HUDEP-2 (cell line): ENCODE measurements at regions not wholly inside any gene's neighbourhood (a gene's known extent, or its start where the extent isn't known, plus 50 kb on each side); places are given as distances from the start of the nearest gene placed in this dataset.

Source experiments
- DNase-seq, 76 experiments: peaks; one replicate each; lab custom pipeline; 2025; ENCODE audit not compliant: unreplicated experiment in 76 of 76; lab: John Stamatoyannopoulos, UW

DNA sequence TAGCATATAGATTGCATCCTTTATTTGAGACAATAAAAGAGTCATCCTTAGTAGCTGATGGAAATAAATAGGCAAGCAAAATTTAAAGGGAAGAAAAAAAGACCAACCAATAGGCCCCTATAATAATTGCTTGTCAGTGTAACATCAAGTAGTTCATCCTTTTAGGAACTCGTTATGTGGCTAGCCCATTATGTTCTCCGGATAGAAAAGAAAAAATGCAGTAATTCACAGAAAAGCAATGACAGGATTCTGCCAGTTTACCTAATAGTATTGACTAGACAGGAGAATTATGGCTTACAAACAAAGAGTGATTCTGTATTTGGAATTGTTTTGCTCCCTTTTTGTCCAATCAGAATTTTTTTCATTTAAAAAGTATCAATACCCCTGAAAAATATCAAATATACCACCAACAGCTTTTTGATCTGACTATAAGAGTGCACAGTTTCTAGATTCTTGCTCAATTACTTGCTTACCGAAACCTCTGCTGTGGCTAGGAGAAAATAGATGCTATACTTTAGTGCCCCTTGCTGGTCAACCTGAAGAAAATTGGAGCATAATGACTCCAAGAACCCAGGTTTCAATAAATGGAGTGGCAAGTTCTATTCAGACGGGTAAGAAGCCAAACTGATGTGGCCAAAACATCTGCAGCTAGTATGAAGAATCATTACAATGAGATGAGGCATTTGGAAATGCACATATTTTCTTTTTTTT, 91.5 kb upstream of the SASH1 start:
- peak in 3 of 76 experiments; percentile 1 to 6 (median 5) for DNase-seq

GRCh38 chr6:148251891-148252290, 90.7 kb upstream of the SASH1 start:
- DNase-seq: no peak

- DNase-seq: no peak
Measured at GRCh38 chr6:148257810-148258209, 84.8 kb upstream of the SASH1 start.

DNA sequence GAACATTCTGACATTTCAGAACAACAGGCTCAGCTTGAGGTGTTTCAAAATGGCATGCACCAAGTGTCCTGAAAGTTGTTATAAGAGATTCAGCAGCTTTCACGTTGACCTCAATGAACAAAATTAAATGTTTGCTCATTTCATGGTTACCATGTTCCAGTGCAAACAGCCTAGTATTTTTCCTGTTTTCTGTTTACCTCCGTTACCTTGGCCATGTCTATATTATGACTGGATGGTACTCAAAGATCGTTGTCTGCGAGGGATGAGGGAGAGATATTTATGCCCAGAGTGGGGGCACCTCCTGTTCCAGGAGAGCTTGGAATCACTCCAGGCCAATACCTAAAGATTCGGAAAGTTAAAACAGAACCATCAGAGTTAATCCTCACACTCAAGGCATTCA, 83.8 kb upstream of the SASH1 start:
- no peak for DNase-seq

DNA sequence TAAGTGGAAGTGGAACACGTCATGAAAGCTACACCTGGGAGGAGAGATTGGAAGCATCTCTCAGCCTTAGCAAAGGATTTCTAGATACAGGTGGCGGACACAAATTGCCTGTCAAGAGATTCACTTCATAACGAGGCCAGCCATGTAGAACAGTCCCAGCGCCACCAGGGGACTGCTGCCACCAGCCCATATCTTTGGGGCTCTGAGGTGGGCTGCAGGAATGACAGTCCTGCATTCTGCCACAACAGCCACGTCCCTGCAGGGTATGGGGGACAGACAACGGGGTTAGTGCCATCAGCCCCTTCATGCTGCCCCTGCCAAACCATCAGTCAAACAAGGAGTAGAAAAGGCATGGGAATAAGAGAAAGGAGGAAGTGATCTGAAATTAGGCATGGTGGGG, 81.2 kb upstream of the SASH1 start:
- DNase-seq: no peak

DNA sequence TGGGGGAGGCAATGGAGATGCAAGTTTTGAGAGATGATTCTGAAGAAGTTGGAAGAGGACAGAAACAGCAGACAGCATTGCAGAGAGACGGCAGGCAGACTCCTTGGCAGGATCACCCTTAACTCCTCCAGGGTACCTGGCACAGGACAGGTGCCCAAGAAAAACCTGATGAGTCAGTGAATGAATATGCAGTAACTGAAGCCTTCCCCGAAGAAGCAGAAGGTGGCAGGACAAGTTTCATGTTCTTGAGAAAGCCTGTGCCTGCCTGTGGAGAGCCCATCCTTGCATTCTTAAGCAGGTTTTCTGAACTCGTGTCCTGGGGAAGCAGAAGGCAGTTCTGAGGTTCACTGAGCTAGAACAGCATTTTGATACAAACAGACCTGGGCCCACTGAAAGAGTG, 79.6 kb upstream of the SASH1 start:
- DNase-seq: no peak

- DNase-seq: no peak
Measured at GRCh38 chr6:148263961-148264360, 78.7 kb upstream of the SASH1 start.

GRCh38 chr6:148265054-148265453, 77.6 kb upstream of the SASH1 start:
- DNase-seq: no peak

- DNase-seq: no peak
Measured at GRCh38 chr6:148269386-148269785, 73.3 kb upstream of the SASH1 start.

DNA sequence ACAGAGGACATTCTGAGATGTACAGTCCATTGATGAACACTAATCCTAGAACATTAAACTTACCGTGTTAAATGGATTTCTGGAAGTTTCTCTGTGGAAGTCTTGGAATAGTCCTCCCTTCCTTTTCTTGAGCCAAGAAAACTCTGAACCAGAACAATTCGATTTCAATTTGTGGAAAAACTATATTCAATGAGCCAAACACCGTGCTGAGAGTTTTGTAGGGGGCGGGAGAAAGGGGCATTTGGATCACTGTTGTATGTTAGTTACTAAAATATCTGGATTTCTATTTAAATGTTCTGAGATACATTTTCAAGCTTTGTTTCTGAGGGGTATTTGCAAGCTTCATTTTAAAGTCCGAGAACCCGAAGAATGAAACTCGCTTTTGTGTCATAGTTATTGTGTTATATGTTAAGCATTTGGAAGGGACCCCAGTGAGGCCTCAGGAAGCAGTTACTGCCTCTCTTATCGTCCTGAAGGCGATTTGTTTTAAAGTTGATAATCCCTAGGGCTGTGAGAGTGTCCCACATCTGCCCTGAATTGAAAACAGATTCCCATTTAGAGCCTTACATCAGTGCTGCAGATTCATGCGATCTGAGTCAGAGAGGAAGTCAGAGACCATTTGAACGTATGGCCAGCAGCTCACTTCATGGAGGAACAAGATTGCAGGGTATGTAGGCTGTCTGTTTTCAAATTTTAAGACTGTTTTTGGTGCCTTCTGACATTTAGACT, 70.8 kb upstream of the SASH1 start:
- DNase-seq: no peak

- no peak for DNase-seq
Measured at GRCh38 chr6:148272597-148272996, 70.0 kb upstream of the SASH1 start.

DNA sequence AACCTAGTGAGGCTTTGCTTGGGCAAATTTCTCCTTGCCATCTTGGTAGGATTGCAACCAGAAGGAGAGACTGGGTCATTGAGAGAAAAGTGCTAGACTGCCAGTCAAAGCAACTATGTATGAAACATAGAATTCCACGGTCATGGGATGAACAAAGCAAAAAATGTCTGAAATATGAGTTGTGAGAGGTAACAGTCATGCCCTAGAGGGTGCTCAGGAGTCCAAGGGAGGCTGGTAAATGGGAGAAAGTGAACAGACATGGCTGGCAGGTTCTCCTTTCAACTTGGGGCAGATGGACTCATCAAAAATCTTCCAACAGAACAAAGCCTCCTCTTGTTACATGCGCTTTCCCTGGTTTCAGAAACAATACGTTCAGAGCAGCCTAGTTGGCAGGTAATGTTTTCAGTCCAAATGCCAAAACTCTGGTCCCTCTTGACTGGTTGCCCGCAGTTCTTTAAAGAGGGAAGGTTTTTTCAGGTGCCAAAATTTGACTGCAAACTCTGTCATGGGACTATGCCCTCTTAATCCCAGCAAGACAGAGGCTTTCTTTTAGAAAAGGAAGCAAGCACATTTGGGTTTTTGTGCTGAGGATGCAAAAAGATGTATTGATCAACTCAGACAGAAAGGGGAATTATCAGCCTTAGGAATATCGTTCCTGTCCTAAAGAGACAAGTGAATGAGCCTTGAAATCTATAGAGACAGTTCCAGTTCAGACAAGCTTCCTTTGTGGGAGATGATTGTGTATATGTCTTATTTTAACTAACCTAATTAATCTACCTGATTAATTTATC, 68.5 kb upstream of the SASH1 start:
- no peak for DNase-seq

GRCh38 chr6:148274809-148275208, 67.8 kb upstream of the SASH1 start:
- DNase-seq: no peak

- no peak for DNase-seq
Measured at GRCh38 chr6:148285205-148285604, 57.4 kb upstream of the SASH1 start.

DNA sequence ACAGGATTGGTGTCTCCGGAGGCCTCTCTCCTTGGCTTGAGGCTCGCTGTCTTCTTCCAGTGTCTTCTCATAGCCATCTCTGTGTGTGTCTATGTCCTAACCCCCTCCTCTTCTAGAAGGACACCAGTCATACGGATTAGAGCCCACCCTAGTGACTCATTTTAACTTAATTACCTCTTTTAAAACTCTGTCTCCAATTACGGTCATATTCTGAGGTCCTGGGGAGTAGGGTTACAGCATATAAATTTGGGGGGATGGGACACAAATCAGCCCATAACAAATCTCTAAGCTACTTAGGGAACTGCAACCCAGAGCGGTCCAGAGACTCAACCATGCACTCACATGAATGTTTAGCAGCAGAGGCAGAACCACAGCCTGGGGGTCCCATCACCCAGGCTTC, 56.1 kb upstream of the SASH1 start:
- no peak for DNase-seq

DNA sequence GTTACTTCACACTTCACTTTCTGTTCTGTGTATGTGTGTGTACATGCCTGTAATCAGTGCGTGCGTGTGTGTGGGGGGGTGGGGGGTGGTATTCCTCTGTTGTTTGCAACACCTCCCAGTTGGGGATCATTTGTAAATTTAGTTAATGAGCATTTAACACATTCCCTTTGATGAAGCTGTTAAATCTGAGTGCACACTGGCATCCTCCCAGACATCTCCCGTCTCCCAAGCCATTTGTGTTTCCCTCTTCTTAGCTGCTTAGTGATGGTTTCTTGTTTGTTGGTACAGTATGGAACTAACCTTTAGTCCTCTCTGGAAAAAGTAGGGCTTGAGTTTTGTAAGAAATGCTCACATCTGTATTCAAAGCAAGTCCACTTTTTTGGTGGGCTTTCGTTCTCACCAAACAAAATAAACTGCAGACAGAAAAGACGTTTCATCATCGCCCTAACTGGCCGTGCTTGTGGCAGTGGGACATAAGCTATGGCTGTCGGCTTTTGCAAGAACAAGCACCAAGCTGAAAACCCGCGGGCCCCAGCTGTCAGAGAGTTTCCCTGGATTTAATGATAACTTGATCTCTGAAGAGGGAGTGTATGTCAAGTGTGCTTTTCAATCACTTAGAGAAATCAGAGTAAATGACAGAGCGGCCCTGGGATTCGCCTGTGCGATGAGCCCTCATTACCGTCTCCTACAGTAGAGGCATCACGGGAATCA, 54.9 kb upstream of the SASH1 start:
- DNase-seq: no peak

DNA sequence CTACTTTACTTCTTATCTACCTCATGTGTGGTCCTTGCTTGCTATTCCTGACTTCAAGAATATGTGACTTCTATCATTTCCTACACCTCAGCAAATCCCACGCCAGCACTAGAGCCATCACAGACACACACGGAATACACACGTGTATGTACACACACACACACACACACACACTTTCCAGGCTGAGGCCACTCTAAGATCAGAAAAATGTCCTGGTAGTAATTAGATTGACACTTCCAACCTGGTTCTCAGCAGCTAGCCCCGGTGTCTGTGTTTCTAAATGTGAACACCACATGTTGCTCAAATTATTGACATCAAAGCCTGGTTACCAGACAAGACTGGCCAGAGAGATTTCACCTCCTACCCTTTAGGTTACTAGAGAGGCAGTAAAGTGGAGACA, 54.1 kb upstream of the SASH1 start:
- no peak for DNase-seq

- no peak for DNase-seq
Measured at GRCh38 chr6:148289153-148289552, 53.5 kb upstream of the SASH1 start.

- no peak for DNase-seq
Measured at GRCh38 chr6:148291876-148292275, 50.8 kb upstream of the SASH1 start.
